Iris pigment epithelial cell (primary cell): ENCODE measurements at regions not wholly inside any gene's neighbourhood (a gene's known extent, or its start where the extent isn't known, plus 50 kb on each side); places are given as distances from the start of the nearest gene placed in this dataset.
"Not testable (repeated sequence)": the region's sequence is repeated elsewhere in the genome, so short reads cannot be mapped to it uniquely, and the experiment has no call there.

Experiments used
- DNase-seq: peaks from one replicate; pipeline ENCODE4 v3.0.0-alpha.2; 2011; ENCODE audit warnings: low read depth

DNA sequence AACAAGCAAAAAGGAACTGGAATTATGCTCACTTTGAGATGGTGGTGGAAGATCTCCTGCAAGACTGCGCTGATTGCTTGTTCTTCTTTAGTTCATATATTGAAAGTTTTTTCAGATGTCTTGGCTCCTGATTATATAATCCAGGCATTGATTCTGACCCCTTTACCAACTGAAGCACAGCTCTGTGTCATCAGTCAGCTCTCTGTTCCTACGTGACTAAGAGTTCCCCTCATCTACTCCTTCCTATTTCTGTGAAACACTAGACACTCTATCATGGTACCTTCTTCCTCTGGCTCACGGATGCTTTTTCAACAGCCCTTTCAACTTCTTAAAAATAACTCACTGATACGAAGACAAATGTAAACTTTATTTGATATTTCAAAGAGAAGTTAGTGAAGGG, 788.6 kb downstream of the SOCS6 start:
- no peak for DNase-seq

DNA sequence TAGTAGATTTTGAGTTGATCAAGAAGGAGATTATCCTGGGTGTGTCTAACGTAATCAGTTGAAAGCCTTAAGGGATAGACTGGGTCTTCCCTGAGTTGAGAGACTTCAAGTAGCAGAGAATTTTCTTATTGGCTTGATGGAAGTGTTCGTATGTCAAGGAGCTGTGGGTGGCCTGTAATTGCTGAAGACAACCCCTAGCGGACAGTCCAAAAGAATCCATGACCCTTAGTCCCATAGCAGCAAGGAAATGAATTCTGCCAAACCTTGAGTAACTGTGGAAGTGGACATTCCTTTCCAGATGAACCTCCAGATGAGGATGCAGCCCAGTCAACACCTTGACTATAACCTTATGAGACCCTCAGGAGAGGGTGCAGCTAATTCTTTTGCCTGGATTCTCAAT, 786.3 kb downstream of the SOCS6 start:
- no peak for DNase-seq

DNA sequence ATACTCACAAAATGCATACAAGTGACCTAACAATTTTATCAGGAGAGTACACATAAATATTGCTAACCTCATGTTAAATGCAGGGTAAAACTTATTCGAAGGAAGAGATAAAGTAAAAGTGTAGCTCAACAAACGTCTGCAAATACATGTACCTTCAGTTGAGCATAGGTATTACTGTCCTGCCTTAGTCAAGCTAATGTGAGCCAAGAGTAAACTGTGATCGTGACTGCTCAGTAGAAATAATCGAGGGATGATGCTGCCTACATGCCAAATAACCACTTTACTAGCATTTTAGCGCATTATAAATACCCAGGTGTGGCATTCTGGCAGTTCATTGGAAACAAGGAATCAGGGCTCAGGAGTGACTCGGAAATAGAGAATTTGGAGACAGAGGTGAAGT, 779.5 kb downstream of the SOCS6 start:
- no peak for DNase-seq

DNA sequence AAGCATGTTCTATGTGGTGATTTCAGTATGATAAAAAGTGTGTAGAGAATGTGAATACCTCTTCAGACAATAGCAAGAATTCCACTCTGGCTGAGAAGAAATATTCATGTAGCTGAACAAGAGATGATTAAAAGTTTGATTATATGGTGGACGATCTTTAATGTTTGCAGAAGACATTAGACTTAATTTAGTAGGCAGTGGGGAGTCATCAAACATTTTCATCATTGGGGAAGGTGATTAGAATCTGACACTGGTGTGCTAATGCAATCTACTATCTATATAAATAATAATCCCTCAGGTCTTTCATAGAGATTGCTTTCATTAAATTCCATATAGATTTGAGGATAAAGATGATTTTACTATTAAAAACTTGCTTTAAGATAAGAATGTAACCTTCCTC, 761.0 kb downstream of the SOCS6 start:
- DNase-seq: no peak

DNA sequence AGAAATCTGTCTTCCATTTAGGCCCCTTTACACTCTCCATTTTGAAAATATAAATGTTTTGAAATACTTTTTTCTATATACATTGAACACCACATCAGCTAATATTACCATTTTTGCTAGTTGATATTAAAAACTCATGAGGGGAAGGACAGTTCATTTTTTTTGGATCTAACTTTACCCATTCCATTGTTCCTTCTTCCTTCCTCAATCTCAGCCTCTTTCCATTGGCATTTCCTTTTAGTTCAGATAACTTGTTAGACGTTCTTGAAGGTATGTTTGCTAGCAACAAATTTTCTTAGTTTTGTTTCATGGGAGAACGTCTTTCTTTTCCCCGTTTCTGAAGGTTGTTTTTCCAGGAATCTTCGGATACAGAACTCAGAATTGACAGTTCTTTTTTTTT, 759.0 kb downstream of the SOCS6 start:
- no peak for DNase-seq

DNA sequence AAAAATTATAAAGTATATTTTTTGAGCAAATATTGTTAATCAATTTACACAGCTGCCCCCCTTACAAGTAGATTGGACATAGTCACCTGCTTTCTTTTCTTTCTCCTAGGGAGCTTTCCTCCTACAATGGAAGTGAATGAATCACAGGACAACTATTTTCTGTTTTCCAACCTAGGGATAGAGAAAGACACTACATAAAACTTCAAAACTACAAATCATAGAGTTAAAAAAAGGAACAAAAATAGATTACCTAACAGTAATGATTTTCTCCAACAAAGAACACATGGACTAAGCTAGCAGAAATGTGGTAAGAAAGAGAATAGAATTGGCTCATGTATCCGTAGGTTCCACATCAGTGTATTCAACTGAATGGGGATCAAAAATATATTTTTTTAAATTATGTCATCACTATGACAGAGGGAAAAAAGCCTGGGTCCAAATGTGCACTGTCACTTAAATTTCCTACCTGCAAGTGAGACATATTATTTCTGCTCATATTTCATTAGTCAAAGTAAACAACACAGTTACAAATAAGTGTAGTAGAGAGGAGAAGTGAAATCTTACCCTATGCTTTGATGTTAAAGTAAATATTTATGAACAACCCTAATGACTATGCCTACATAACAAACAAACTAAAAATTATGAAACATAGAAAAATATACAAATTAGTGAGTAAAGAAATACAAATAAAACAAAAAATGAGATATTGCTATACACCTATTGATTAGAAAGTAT, 756.7 kb downstream of the SOCS6 start:
- DNase-seq: no peak

DNA sequence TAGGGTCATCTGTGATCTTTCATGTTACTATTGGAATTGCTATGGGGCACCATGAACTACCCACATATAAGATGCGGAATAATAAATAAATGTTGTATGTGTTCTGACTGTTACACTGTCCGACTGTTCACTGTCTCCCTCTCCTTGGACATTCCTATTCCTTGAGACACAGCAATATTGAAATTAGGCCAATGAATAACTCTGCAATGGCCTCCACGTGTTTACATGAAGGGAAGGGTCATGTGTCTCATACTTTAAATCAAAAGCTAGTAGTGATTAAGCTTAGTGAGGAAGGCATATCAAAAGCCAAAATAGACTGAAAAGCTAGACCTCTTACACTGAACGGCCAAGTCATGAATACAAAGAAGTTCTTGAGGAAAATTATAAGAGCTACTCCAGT, 751.3 kb downstream of the SOCS6 start:
- DNase-seq: peak; percentile 55

DNA sequence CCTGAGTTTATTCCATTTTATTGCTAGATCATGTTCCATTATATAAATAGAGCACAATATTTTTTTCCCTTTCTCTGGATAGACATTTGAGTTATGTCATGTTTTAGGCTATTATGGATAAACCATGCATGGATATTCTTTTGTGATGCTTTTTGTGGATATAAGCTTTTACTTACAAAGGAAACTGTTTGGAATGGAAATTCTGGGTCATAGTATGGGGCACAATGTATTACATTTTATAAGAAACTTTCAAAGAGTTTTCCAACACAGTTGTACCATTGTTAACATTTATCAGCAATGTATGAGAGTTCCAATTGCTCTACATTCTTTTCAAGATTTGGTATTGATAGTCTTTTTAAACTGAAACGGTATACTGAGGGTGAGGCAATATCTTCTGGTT, 749.4 kb downstream of the SOCS6 start:
- no peak for DNase-seq

DNA sequence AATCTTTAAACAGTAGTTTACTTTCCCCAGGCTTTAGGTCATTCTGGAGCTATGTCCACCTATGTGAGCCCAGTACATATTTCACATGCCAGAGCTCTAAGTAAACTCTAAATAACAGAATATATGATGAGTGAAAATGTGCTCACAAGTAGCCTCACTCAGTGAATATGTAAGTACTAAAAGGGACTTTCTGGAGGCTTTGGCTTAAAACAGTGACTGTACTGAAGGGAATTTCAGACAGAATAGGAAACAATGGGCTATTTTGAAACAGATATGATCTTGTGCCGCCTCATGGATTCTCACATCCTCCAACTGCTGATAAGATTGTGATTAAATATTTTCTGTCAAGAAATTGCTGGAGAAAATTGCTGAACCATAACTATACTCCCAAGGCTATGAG, 747.9 kb downstream of the SOCS6 start:
- DNase-seq: peak; percentile 75

DNA sequence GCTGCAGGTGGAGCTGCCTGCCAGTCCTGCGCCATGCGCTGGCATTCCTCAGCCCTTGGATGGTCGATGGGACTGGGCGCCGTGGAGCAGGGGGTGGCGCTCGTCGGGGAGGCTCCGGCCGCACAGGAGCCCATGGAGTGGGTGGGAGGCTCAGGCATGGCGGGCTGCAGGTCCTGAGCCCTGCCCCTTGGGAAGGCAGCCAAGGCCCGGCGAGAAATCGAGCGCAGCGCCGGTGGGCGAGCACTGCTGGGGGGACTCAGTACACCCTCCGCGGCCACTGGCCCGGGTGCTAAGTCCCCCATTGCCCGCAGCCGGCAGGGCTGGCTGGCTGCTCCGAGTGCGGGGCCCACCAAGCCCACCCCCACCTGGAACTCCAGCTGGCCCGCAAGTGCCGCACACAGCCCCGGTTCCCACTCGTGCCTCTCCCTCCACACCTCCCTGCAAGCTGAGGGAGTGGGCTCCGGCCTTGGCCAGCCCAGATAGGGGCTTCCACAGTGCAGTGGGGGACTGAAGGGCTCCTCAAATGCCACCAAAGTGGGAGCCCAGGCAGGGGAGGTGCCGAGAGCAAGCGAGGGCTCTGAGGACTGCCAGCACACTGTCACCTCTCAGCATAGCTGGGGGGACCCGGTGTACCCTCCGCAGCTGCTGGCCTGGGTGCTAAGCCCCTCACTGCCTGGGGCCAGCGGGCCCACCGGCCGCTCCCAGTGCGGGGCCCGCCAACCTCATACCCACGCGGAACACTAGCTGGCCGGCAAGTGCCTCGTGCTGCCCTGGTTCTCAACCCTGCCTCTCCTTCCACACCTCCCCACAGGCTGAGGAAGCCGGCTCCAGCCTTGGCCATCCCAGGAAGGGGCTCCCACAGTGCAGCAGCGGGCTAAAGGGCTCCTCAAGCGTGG, 742.7 kb downstream of the SOCS6 start:
- DNase-seq: not testable (repeated sequence)

DNA sequence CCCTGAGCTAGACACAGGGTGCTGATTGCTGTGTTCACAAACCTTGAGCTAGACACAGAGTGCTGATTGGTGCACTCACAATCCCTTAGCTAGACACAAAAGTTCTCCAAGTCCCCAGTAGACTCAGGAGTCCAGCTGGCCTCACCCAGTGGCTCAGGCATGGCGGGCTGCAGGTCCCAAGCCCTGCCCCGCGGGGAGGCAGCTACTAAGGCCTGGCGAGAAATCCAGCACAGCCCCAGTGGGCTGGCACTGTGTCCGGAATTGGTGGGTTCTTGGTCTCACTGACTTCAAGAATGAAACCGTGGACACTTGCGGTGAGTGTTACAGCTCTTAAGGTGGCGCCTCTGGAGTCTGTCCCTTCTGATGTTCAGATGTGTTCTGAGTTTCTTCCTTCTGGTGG, 741.2 kb downstream of the SOCS6 start:
- not testable (repeated sequence) for DNase-seq

DNA sequence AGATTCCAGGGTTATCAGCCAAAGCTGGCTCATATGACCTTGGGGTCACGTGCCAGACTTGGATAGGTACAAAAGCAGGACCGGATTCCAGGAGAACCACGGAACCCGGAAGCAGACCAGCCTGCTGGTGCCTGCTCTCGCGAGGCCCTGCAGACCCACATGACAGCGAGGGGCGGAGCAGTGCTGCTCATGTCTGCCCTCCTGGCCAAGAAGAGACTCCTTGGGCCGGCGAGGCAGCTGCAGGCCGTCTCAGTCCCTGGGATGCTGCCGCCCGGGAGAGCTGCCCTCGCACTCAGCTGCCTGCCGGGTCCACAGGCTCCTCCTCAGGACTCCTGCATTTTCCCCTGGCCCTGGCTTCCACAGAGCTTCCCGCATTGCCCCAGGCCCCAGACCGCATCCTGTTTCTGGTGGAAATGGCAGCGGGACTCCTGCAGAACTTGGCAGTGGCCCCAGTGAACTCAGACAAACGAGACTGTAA, 739.5 kb downstream of the SOCS6 start:
- no peak for DNase-seq

DNA sequence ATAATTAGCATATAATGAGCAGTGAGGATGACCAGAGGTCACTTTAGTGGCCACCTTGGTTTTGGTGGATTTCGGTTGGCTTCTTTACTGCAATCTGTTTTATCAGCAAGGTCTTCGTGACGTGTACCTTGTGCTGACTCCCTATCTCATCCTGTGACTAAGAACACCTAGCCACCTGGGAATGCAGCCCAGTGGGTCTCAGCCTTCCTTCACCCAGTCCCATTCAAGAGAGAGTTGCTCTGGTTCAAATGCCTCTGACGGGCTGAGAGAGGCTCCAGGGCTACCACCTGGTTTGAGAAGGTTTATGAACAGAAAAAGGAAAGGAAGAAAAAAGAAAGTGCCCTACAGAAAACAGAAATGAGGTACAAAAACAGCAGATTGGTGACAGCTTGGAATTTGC, 738.7 kb downstream of the SOCS6 start:
- no peak for DNase-seq

DNA sequence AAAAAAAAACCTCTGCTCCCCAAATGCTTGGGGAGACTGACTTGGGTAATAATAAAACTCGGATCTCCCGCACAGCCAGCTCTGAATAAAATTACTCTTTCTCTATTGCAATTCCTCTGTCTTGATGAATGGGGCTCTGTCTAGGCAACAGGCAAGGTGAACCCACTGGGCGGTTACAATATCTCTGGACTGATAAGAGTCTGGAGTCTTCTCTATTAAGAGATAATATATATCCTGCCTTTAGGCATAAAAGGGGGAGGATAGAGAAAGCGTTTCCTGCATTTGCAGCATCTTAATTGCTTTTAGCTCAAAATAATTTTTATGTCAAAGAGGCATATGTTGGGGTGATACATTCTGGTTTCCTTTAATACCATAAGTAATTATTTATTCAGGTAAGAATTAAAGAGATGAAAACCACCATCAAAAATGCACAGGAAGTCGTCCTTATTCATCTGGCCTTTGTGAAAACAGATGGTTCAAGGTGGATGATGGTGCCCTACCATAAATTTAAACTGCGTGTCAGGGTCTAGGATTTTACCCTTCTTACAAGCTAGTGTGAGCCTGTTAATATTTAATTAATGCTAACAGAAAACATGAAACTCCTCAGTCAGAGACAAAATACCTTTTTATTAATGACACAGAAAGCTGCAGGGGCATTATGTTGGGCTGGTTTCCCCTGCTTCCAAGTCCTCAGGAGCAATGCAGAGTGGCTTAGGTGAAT, 736.8 kb downstream of the SOCS6 start:
- no peak for DNase-seq

DNA sequence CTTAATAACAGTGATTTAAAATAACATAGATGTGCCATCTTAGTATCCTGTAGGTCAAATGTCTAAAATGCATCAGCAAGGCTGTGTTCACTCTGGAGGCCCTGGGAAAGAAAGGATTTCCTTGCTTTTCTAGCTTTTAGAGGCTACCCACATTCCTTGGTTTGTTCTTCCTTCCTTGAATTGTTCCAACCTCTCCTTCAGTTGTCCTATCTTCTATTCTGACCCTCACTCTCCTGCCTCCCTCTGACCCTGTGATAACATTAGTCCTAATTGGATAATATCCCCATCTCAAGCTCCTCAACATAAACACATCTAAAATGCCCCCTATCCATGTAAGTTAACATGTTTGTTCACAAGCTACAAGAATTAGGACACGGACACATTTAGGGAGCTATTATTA, 733.5 kb downstream of the SOCS6 start:
- no peak for DNase-seq

DNA sequence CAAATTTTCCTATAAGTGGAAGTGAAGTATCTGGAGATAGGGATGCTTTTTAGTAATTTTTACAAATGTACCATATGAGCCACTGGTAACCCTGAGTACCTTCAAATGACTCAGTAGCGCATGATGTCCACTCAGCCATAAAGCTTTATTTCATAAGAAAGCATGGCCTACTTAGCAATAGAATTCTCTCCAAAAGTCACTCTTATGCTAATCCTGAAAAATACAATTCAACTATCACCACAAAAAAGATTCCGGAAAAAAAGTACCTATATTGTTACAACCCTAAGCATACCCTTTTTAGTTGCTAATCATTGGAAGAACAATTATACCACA, 732.2 kb downstream of the SOCS6 start:
- DNase-seq: peak; percentile 58

DNA sequence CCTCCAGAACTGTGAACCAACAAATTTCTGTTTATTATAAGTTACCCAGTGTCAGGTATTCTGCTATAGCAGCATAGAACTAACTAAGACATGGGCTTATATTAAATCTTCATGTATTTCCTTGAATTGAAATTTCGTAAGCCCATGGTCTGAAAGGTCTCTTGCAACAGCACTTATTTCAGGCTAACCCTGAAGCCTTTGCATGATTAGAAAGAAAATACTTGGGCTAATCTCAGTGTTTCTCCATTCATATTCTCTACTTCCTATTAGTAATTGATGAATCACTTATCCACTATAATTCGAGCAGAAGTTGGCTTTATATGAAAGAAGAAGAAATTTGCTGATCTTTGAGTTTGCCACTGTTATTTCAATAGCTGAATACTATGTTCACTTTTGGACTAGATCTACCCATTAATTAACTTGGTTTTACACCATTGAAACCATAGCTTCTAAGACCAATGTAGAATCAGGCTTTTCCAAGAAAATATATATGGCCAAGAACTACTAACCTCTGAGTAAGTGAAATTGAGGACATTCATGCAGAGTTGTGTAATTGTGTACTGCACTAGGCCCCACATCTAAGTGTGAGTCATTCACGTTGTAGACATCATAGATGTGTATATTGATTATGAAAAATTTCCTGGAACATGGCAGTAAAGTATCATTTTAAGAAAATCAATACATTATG, 731.6 kb downstream of the SOCS6 start:
- DNase-seq: peak; percentile 77

DNA sequence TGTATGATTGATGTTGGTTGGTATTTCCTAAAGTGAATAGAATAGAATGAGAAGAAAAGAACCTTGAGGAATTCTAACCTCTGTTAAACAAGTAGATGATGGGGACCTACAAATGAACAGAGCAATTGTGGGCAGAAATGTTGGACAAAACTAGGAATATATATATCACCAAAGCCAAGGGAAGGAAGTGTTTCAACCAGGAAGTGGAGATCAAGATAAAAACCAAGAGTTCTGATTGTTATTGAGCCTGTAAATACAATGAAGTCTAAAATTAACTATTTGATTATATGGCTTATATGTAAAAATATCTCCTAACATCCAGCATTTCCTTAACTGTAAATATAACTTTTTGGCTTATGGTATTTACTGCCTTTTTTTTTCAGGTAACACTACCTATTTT, 730.0 kb downstream of the SOCS6 start:
- DNase-seq: no peak

DNA sequence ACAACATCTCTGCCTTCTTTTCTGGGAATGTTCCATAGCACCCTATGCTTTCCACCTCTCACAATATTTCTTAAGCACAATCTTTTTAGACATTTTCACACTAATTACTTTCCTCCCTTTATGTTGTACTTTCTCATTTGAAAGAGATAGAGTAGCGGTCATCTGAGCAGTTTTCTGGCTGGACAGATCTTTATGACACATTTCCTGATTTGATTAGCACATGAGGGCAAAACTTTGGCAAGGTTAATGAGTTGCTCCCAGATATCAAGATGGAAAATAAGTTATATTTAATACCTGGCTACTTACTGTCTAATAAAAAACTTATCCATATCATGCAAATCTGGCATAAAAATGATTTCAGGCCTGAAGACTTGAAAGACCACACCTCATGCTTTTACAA, 723.9 kb downstream of the SOCS6 start:
- no peak for DNase-seq

DNA sequence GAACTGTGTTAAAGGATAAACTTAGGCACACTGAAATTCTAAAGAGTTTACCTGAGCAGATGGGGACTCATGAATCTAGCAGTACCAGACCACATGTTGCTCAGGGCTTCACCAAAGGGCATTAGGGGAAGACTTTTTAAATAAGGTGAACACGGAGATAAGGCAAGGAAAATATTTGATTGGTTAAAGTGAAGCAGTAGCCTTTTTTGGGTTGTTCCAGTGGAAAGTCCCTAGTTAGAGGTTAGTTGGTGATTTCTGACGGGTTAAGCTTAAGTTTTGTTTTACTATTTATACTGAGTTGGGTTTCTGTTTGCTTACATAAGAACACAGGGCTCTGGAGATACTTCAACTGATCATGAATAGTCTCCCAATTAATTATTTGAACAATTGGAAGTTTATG, 722.5 kb downstream of the SOCS6 start:
- no peak for DNase-seq

DNA sequence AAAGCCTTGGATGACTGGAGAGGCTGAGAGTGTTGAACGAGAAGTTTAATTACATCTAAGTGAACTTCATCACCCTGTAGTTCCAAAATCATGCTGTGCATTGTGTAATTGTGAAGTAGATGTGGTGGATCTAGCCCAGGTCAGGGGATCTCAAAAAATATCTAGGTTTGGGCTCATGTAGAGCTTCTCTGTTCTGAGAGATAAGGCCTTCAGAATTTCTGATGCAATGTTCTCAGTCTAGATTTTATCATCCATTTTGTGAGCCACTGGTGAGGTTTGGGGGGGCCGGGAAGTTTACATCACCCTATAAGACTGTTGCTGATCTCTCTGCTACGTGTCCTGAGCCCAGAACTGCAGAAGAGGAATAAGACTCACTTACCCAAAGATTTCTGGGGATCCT, 719.4 kb downstream of the SOCS6 start:
- DNase-seq: no peak

DNA sequence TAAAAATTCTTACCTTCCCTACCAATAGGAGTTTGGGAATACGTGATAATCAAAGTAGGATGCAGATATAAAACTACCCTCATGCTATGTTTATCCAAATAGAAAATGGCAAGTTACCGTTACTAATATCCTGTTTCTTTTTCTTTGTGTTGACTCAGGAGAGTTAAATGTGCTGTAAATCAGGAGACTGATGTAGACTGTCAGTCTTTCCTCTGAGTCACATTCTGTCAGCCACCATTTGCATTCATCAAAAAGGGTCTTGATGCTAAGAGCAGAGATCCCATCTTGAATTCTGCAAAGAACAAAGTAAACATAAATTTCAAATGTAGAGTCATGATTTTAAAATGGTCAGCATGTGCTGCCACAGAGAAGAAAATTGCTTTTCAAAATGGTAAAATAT, 712.8 kb downstream of the SOCS6 start:
- peak; percentile 26 for DNase-seq
